ENCODE measurements at regions not wholly inside any gene's neighbourhood (a gene's known extent, or its start where the extent isn't known, plus 50 kb on each side); places are given as distances from the start of the nearest gene placed in this dataset.

- intact Hi-C loops (cut with micrococcal nuclease), result loop anchor here (5.0 kb wide), 1 partner anchor 327 kb away; no protein-coding TSS in a partner anchor
- no peak for TF ChIP-seq CTCF (IDR thresholded peaks at IDR 0.05)
These were observed 107.8 kb upstream of the FMR1 start for GRCh38 chrX:147803948-147804347.

GRCh38 chrX:147811803-147812202, 99.9 kb upstream of the FMR1 start:
- ATAC-seq (no peak), DNase-seq (no peak)
- no peaks in the 10 kb centered on the region for H3K4me1 ChIP-seq (ENCODE audit: control insufficient read depth, insufficient read depth, low read length)
- no peaks in the 10 kb centered on the region for H3K36me3 ChIP-seq (ENCODE audit: control insufficient read depth, insufficient read depth, low read length)
- H3K4me3 ChIP-seq (ENCODE audit: low read length), result no peak overlapping the region
- H3K27me3 Mint-ChIP-seq (ENCODE audit: low read depth in 2 of 2), result no peaks in the 10 kb centered on the region
- H3K9me3 Mint-ChIP-seq, result no peaks in the 10 kb centered on the region
- H3K27me3 ChIP-seq (ENCODE audit: control insufficient read depth, insufficient read depth, low read length), result no peaks in the 10 kb centered on the region
- no peak overlapping the region for H3K27ac Mint-ChIP-seq
- H3K36me3 Mint-ChIP-seq, result no peaks in the 10 kb centered on the region
- H3K9me3 ChIP-seq (ENCODE audit: control insufficient read depth, insufficient read depth, low read length), result no peaks in the 10 kb centered on the region
- no peak for TF ChIP-seq CTCF (IDR thresholded peaks at IDR 0.05)
- 56% methylated on average over 2 of the region's 2 CpGs for WGBS (ENCODE audit: insufficient coverage)
- no peak overlapping the region for H3K4me3 Mint-ChIP-seq
- no peak overlapping the region for H3K27ac ChIP-seq (ENCODE audit: low read length)
- intact Hi-C loops (cut with micrococcal nuclease), result no loop called here
- no peaks in the 10 kb centered on the region for H3K4me1 Mint-ChIP-seq

More at GRCh38 chrX:147803948-147804347, 107.8 kb upstream of the FMR1 start:
- H3K36me3 ChIP-seq (ENCODE audit: control insufficient read depth, insufficient read depth, low read length), result no peaks in the 10 kb centered on the region
- no peaks in the 10 kb centered on the region for H3K4me1 ChIP-seq (ENCODE audit: control insufficient read depth, insufficient read depth, low read length)
- ATAC-seq, result peak in 1 of 3 donors; percentile 34
- no peak overlapping the region for H3K4me3 ChIP-seq (ENCODE audit: low read length)
- Mint-ChIP-seq H3K27ac (no peak overlapping the region), H3K4me3 (no peak overlapping the region), H3K27me3 (ENCODE audit: low read depth in 2 of 2) (no peaks in the 10 kb centered on the region), H3K4me1 (no peaks in the 10 kb centered on the region), H3K36me3 (no peaks in the 10 kb centered on the region), H3K9me3 (no peaks in the 10 kb centered on the region)
- peak in 1 of 2 donors; percentile 15 for DNase-seq
- WGBS (ENCODE audit: insufficient coverage), result 18% methylated on average over 1 of the region's 2 CpGs
- H3K9me3 ChIP-seq (ENCODE audit: control insufficient read depth, insufficient read depth, low read length), result no peaks in the 10 kb centered on the region
- H3K27me3 ChIP-seq (ENCODE audit: control insufficient read depth, insufficient read depth, low read length), result no peaks in the 10 kb centered on the region
- H3K27ac ChIP-seq (ENCODE audit: low read length), result no peak overlapping the region

- 90% methylated on average over 3 of the region's 3 CpGs for WGBS (ENCODE audit: insufficient coverage)
- no peak overlapping the region for H3K27ac ChIP-seq (ENCODE audit: low read length)
These were observed 84.6 kb upstream of the FMR1 start for GRCh38 chrX:147827070-147827469.

More at GRCh38 chrX:147827070-147827469, 84.6 kb upstream of the FMR1 start:
- Histone ChIP-seq H3K36me3 (ENCODE audit: control insufficient read depth, insufficient read depth, low read length) (no peaks in the 10 kb centered on the region), H3K4me3 (ENCODE audit: low read length) (no peak overlapping the region), H3K27me3 (ENCODE audit: control insufficient read depth, insufficient read depth, low read length) (no peaks in the 10 kb centered on the region), H3K9me3 (ENCODE audit: control insufficient read depth, insufficient read depth, low read length) (peaks cover 4% of the 10 kb centered on the region), H3K4me1 (ENCODE audit: control insufficient read depth, insufficient read depth, low read length) (no peaks in the 10 kb centered on the region)
- TF ChIP-seq CTCF (IDR thresholded peaks at IDR 0.05), result no peak
- Mint-ChIP-seq H3K9me3 (peaks cover 4 to 7% of the 10 kb centered on the region in 2 donors), H3K36me3 (no peaks in the 10 kb centered on the region), H3K4me1 (no peaks in the 10 kb centered on the region), H3K27me3 (ENCODE audit: low read depth in 2 of 2) (no peaks in the 10 kb centered on the region), H3K4me3 (no peak overlapping the region), H3K27ac (no peak overlapping the region)
- ATAC-seq (no peak), DNase-seq (no peak)
- intact Hi-C loops (cut with micrococcal nuclease), result no loop called here
